ENCODE measurements at regions not wholly inside any gene's neighbourhood (a gene's known extent, or its start where the extent isn't known, plus 50 kb on each side); places are given as distances from the start of the nearest gene placed in this dataset.

DNA sequence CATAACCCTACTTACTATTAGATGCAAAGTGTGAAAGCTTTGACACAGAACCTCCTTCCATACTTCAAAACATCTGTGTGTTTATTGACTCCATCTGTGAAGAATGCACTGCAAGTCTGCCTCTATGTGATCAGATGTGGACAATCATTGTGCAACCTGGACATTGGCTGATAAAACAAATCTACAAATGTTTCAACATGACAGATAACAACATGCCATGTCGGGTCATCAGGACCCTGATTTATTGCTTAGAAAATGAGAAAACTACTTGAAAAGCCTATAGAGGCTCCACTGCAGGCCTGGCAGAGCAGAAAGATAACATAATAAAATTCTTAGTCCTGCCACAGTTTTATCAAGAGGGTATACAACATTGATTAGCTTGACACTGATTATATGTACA lies 1286.4 kb downstream of the GRIK2 start:
- no peak for FAIRE-seq
- dilution Hi-C loops (cut with MboI; ENCODE audit: extremely low pct_ligation_motif_present, low sequenced_read_pairs): no loop called here
- no TSS peak for BruUV-seq (replicated peaks)

More for the DNA sequence above, 1286.4 kb downstream of the GRIK2 start:
- ChIA-PET POLR2A (no interaction called here), CTCF (no interaction called here)
- Histone ChIP-seq H3K79me2 (ENCODE audit: control insufficient read depth, insufficient read depth, low read length) (no peaks in the 10 kb centered on the region), H3K9me3 (replicated peaks; ENCODE audit: control insufficient read depth, insufficient read depth, low read length) (no peaks in the 10 kb centered on the region), H3K4me1 (ENCODE audit: control insufficient read depth, extremely low read depth, insufficient read depth, low read length) (no peaks in the 10 kb centered on the region), H2AFZ (ENCODE audit: low read depth, low read length) (no peak overlapping the region), H4K20me1 (replicated peaks; ENCODE audit: control insufficient read depth, extremely low read depth, insufficient read depth, low read length) (no peaks in the 10 kb centered on the region), H3K27ac (ENCODE audit: insufficient read depth, low read depth, low read length) (no peak overlapping the region), H3K27me3 (ENCODE audit: control insufficient read depth in 2 of 2, insufficient read depth in 2 of 2, low read length in 2 of 2) (no peaks in the 10 kb centered on the region), H3K36me3 (ENCODE audit: control insufficient read depth in 2 of 2, extremely low read depth in 1 of 2, insufficient read depth in 2 of 2, low read length in 2 of 2) (no peaks in the 10 kb centered on the region), H3K4me2 (ENCODE audit: insufficient read depth, low read length) (no peak overlapping the region), H3K4me3 (replicated peaks in 1 of 3; ENCODE audit: insufficient read depth in 1 of 3, low read depth in 1 of 3, low read length in 3 of 3) (no peak overlapping the region), H3K9ac (replicated peaks; ENCODE audit: extremely low read depth, insufficient read depth, low read length) (no peak overlapping the region), H3K9me1 (replicated peaks; ENCODE audit: control insufficient read depth, extremely low read depth, insufficient read depth, low read length) (no peaks in the 10 kb centered on the region)
- intact Hi-C loops (cut with micrococcal nuclease): no loop called here
- no peak for DNase-seq (ENCODE audit: low read depth, low spot score)
- TF ChIP-seq EZH2 (IDR thresholded peaks at IDR 0.05; ENCODE audit: borderline replicate concordance, low read depth, low read length, severe bottlenecking): no peak
- TF ChIP-seq, protein P1, sequence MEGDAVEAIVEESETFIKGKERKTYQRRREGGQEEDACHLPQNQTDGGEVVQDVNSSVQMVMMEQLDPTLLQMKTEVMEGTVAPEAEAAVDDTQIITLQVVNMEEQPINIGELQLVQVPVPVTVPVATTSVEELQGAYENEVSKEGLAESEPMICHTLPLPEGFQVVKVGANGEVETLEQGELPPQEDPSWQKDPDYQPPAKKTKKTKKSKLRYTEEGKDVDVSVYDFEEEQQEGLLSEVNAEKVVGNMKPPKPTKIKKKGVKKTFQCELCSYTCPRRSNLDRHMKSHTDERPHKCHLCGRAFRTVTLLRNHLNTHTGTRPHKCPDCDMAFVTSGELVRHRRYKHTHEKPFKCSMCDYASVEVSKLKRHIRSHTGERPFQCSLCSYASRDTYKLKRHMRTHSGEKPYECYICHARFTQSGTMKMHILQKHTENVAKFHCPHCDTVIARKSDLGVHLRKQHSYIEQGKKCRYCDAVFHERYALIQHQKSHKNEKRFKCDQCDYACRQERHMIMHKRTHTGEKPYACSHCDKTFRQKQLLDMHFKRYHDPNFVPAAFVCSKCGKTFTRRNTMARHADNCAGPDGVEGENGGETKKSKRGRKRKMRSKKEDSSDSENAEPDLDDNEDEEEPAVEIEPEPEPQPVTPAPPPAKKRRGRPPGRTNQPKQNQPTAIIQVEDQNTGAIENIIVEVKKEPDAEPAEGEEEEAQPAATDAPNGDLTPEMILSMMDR (IDR thresholded peaks at IDR 0.05; ENCODE audit: extremely low read depth in 1 of 2, insufficient read depth in 1 of 2, low read depth in 1 of 2, low read length in 2 of 2): no peak
- no peak for TF ChIP-seq MYC (IDR thresholded peaks at IDR 0.05; ENCODE audit: low read depth, low read length)
- no peak for TF ChIP-seq POLR2A (IDR thresholded peaks at IDR 0.05; ENCODE audit: low read depth, low read length)
- no peak for TF ChIP-seq FOS (IDR thresholded peaks at IDR 0.05; ENCODE audit: borderline replicate concordance, insufficient read depth, low read length)
- TF ChIP-seq, protein P2, sequence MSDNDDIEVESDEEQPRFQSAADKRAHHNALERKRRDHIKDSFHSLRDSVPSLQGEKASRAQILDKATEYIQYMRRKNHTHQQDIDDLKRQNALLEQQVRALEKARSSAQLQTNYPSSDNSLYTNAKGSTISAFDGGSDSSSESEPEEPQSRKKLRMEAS (IDR thresholded peaks at IDR 0.05; ENCODE audit: insufficient read depth, insufficient read length): no peak
- TF ChIP-seq GATA2 (IDR thresholded peaks at IDR 0.05; ENCODE audit: insufficient read depth, insufficient read length, low read depth, low read length): no peak
- TF ChIP-seq JUN (IDR thresholded peaks at IDR 0.05; ENCODE audit: borderline replicate concordance, insufficient read depth, insufficient read length, low read depth): no peak
- no peak for TF ChIP-seq POLR2AphosphoS5 (IDR thresholded peaks at IDR 0.05; ENCODE audit: insufficient read depth, low read depth, low read length)

Measured in endothelial cell of umbilical vein (primary cell).